ENCODE measurements at regions not wholly inside any gene's neighbourhood (a gene's known extent, or its start where the extent isn't known, plus 50 kb on each side); places are given as distances from the start of the nearest gene placed in this dataset.

- TF ChIP-seq CHD4 (IDR thresholded peaks at IDR 0.05) (no peak), CREB1 (IDR thresholded peaks at IDR 0.05; ENCODE audit: low read depth) (no peak), PBX3 (IDR thresholded peaks at IDR 0.05; ENCODE audit: insufficient replicate concordance, low read depth, low read length) (no peak), POLR2AphosphoS5 (IDR thresholded peaks at IDR 0.05; ENCODE audit: low read length) (no peak), SIN3A (IDR thresholded peaks at IDR 0.05; ENCODE audit: low read depth, low read length) (no peak), GABPA (IDR thresholded peaks at IDR 0.05; ENCODE audit: low read depth) (no peak), RCOR1 (conservative IDR thresholded peaks at IDR 0.05; ENCODE audit: low read depth, low read length) (no peak), JUND (IDR thresholded peaks at IDR 0.05; ENCODE audit: low read depth, low read length) (no peak)
- TF ChIP-seq, protein P1, sequence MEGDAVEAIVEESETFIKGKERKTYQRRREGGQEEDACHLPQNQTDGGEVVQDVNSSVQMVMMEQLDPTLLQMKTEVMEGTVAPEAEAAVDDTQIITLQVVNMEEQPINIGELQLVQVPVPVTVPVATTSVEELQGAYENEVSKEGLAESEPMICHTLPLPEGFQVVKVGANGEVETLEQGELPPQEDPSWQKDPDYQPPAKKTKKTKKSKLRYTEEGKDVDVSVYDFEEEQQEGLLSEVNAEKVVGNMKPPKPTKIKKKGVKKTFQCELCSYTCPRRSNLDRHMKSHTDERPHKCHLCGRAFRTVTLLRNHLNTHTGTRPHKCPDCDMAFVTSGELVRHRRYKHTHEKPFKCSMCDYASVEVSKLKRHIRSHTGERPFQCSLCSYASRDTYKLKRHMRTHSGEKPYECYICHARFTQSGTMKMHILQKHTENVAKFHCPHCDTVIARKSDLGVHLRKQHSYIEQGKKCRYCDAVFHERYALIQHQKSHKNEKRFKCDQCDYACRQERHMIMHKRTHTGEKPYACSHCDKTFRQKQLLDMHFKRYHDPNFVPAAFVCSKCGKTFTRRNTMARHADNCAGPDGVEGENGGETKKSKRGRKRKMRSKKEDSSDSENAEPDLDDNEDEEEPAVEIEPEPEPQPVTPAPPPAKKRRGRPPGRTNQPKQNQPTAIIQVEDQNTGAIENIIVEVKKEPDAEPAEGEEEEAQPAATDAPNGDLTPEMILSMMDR (IDR thresholded peaks at IDR 0.05 in 2 of 3, conservative IDR thresholded peaks at IDR 0.05 in 1 of 3; ENCODE audit: control insufficient read depth in 2 of 3, extremely low read depth in 1 of 3, insufficient read depth in 1 of 3, low read depth in 3 of 3, low read length in 3 of 3), result no peak
- TF ChIP-seq, protein P2, sequence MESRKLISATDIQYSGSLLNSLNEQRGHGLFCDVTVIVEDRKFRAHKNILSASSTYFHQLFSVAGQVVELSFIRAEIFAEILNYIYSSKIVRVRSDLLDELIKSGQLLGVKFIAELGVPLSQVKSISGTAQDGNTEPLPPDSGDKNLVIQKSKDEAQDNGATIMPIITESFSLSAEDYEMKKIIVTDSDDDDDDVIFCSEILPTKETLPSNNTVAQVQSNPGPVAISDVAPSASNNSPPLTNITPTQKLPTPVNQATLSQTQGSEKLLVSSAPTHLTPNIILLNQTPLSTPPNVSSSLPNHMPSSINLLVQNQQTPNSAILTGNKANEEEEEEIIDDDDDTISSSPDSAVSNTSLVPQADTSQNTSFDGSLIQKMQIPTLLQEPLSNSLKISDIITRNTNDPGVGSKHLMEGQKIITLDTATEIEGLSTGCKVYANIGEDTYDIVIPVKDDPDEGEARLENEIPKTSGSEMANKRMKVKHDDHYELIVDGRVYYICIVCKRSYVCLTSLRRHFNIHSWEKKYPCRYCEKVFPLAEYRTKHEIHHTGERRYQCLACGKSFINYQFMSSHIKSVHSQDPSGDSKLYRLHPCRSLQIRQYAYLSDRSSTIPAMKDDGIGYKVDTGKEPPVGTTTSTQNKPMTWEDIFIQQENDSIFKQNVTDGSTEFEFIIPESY (IDR thresholded peaks at IDR 0.05), result no peak
These were observed 75.7 kb upstream of the INCENP start for GRCh38 chr11:62048100-62048499.
